GM12874 (cell line): ENCODE measurements at regions not wholly inside any gene's neighbourhood (a gene's known extent, or its start where the extent isn't known, plus 50 kb on each side); places are given as distances from the start of the nearest gene placed in this dataset.

ENCODE experiments used
- CTCF ChIP-seq: IDR thresholded peaks from 2 replicates; pipeline ENCODE4 v1.5.1; 2011; ENCODE audit warnings: low read depth, mild to moderate bottlenecking, control low read depth, low read length, moderate library complexity; ENCODE audit not compliant: insufficient read depth

- no peak for TF ChIP-seq CTCF
Observed at GRCh38 chr10:59047180-59047579, 129.3 kb upstream of the PHYHIPL start.

GRCh38 chr10:59047957-59048618, 128.4 kb upstream of the PHYHIPL start:
- TF ChIP-seq CTCF = no peak

- TF ChIP-seq CTCF = no peak
Observed at GRCh38 chr10:59055045-59055444, 121.4 kb upstream of the PHYHIPL start.

GRCh38 chr10:59057345-59057744, 119.1 kb upstream of the PHYHIPL start:
- no peak for TF ChIP-seq CTCF

- no peak for TF ChIP-seq CTCF
Observed at GRCh38 chr10:59060852-59061251, 115.6 kb upstream of the PHYHIPL start.

GRCh38 chr10:59063491-59063890, 113.0 kb upstream of the PHYHIPL start:
- TF ChIP-seq CTCF = no peak

- TF ChIP-seq CTCF = no peak
Observed at GRCh38 chr10:59064080-59064692, 112.3 kb upstream of the PHYHIPL start.
